Endothelial cell (in vitro differentiated cells): ENCODE measurements at regions not wholly inside any gene's neighbourhood (a gene's known extent, or its start where the extent isn't known, plus 50 kb on each side); places are given as distances from the start of the nearest gene placed in this dataset.

ENCODE experiments used
- DNase-seq: peaks from one replicate; pipeline ENCODE4 v3.0.0; 2021; ENCODE audit warnings: low spot score
- H3K27ac Mint-ChIP-seq: one replicate; pipeline ENCODE4 v1.8.0; 2021; ENCODE audit warnings: mixed read lengths, inconsistent platforms; ENCODE audit not compliant: unreplicated experiment
- H3K27me3 Mint-ChIP-seq: one replicate; pipeline ENCODE4 v1.8.0; 2021; ENCODE audit warnings: mild to moderate bottlenecking, moderate library complexity, mixed read lengths, inconsistent platforms; ENCODE audit not compliant: unreplicated experiment
- H3K36me3 Mint-ChIP-seq: one replicate; pipeline ENCODE4 v1.8.0; 2021; ENCODE audit warnings: mild to moderate bottlenecking, low read depth, mixed read lengths, inconsistent platforms; ENCODE audit not compliant: unreplicated experiment
- H3K4me1 Mint-ChIP-seq: one replicate; pipeline ENCODE4 v1.8.0; 2021; ENCODE audit warnings: mild to moderate bottlenecking, mixed read lengths, inconsistent platforms; ENCODE audit not compliant: unreplicated experiment
- H3K4me3 Mint-ChIP-seq: one replicate; pipeline ENCODE4 v1.8.0; 2021; ENCODE audit warnings: mild to moderate bottlenecking, mixed read lengths, inconsistent platforms; ENCODE audit not compliant: unreplicated experiment
- H3K9me3 Mint-ChIP-seq: one replicate; pipeline ENCODE4 v1.8.0; 2021; ENCODE audit warnings: mixed read lengths, inconsistent platforms; ENCODE audit not compliant: unreplicated experiment
- TF ChIP-seq, protein P1 (sequence below): fragments of 200-600 bp; sonication (generic); IDR thresholded peaks from one replicate; pipeline ENCODE4 v1.5.0; 2021; ENCODE audit warnings: antibody characterized with exemption; ENCODE audit not compliant: unreplicated experiment

DNA sequence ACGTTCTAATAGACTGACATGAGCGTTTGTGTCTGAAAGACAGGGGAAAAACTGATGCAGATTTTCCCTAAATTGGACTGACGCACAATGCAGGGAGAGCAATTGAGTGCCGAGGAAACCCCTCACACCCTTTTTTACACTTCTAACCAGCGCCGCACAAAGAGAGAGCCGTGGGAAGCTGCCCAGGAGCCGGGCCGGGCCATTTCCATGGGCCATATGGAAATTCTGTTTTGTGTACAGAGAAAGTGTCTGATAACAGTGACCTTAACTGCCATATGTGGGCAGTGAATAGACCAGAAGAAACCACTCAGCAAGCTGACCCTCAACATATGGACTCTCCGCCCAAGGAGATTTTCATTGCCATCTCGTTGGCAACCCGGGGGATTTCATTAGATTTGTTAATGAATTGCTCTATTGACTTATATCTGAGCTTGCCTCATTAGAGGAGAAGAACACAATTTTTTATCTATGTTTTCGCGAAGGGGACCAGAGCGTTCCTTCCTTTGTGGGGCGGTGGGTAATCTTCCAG lies 225.9 kb upstream of the IRX3 start:
- no peaks in the 10 kb centered on the region for H3K9me3 Mint-ChIP-seq
- H3K36me3 Mint-ChIP-seq = no peaks in the 10 kb centered on the region
- TF ChIP-seq, protein P1, sequence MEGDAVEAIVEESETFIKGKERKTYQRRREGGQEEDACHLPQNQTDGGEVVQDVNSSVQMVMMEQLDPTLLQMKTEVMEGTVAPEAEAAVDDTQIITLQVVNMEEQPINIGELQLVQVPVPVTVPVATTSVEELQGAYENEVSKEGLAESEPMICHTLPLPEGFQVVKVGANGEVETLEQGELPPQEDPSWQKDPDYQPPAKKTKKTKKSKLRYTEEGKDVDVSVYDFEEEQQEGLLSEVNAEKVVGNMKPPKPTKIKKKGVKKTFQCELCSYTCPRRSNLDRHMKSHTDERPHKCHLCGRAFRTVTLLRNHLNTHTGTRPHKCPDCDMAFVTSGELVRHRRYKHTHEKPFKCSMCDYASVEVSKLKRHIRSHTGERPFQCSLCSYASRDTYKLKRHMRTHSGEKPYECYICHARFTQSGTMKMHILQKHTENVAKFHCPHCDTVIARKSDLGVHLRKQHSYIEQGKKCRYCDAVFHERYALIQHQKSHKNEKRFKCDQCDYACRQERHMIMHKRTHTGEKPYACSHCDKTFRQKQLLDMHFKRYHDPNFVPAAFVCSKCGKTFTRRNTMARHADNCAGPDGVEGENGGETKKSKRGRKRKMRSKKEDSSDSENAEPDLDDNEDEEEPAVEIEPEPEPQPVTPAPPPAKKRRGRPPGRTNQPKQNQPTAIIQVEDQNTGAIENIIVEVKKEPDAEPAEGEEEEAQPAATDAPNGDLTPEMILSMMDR = no peak
- peaks cover 26% of the 10 kb centered on the region for H3K4me1 Mint-ChIP-seq
- H3K27me3 Mint-ChIP-seq = peaks cover 5% of the 10 kb centered on the region
- no peak for DNase-seq
- H3K4me3 Mint-ChIP-seq = no peak overlapping the region
- H3K27ac Mint-ChIP-seq = no peak overlapping the region

DNA sequence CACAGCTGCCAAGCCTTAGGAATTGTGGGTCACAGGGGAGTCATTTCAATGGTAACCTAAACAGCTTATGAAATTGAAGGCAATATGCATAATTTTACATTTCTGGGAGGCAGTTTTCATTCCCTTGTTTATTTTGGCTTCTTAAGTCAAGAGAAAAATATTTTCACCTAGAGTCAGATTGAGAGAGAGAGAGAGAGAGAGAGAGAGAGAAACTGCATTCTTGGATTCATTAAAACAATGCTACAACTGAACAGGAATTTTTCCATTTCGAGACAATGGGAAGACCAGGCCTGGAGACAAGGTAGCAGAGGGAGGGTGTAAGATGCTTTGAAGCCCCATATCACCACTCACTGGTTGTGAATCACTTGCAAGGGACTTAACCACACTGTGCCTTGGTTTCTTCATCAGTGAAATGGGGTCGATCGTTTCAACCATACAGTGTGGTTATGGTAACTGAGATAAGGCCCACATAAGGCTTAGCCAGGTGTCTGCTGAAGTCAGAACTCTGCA lies 224.7 kb upstream of the IRX3 start:
- DNase-seq = no peak
- Mint-ChIP-seq H3K36me3 (no peaks in the 10 kb centered on the region), H3K27me3 (peaks cover 8% of the 10 kb centered on the region), H3K4me1 (peaks cover 37% of the 10 kb centered on the region), H3K27ac (no peak overlapping the region), H3K4me3 (no peak overlapping the region), H3K9me3 (no peaks in the 10 kb centered on the region)
- TF ChIP-seq, protein P1 = no peak

DNA sequence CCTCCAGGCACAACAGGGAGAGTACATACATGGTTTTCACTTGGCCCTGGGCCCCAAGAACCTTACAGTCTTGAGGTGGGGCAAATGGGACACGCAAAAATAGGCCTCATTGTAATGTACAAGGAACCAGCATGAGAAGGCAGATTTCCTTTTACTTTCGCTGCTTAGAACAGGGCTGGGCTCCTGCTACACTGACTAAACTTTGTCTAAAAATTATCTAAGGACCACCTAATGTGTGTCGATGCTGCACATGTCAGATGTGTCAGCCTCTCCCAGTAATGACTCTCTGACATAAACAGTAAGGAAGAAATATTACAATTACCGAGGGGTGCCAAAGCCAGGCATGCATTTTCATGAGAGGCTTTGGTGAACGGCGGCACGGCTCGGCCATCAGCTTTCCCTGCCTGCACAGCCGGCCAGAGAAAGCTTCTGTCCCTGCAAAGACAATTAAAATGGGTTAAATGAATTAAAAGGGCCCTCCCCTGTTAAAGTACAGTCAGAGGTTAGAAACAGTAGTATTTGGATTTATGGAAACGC lies 224.2 kb upstream of the IRX3 start:
- TF ChIP-seq, protein P1 = no peak
- Mint-ChIP-seq H3K27me3 (peaks cover 8% of the 10 kb centered on the region), H3K9me3 (no peaks in the 10 kb centered on the region), H3K4me3 (no peak overlapping the region), H3K36me3 (no peaks in the 10 kb centered on the region), H3K27ac (no peak overlapping the region), H3K4me1 (peaks cover 40% of the 10 kb centered on the region)
- no peak for DNase-seq

DNA sequence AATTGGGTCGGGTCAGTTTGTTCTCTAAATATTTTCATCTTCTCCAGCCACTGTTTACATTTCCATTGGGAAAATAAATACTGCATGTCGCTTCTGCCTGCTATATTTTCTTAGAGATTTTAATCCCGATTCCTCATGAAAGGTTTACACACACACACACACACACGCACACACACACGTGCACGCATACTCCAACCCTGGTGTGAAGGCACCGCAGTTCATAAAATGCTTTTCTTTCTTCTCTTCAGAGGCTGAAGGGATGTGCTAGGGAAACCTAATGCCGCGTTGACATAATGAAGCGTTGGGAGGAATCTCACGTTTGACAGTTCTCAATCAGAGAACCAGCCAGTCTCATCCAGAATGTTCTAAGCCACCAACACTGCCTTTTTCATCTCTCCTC lies 222.9 kb upstream of the IRX3 start:
- Mint-ChIP-seq H3K4me1 (peaks cover 53% of the 10 kb centered on the region), H3K27me3 (peaks cover 6% of the 10 kb centered on the region), H3K36me3 (no peaks in the 10 kb centered on the region), H3K27ac (no peak overlapping the region), H3K4me3 (no peak overlapping the region), H3K9me3 (no peaks in the 10 kb centered on the region)
- TF ChIP-seq, protein P1 = no peak
- DNase-seq = no peak

DNA sequence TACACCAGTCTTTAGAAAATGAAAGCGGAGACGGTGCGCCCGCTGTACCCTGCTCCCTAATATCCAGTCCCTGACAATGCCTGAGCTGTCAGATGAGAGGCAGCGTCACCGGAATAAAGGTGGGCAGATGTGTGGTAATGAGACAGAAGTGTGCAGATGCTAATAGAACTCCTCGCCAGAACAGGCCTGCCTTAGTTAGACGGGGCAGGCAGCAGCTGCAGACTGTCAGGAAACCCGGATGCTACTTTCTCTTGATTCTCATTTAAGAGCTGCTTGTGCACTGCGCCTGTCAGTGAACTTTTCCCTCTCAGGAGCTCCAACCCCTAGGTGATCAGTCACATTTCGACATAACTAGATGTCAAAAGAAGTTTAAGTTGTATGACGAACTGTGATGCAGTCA lies 221.8 kb upstream of the IRX3 start:
- Mint-ChIP-seq H3K4me3 (no peak overlapping the region), H3K27me3 (peaks cover 6% of the 10 kb centered on the region), H3K27ac (no peak overlapping the region), H3K36me3 (no peaks in the 10 kb centered on the region), H3K9me3 (no peaks in the 10 kb centered on the region), H3K4me1 (peaks cover 60% of the 10 kb centered on the region)
- DNase-seq = no peak
- TF ChIP-seq, protein P1 = no peak
